Hematopoietic multipotent progenitor cell treated with erythropoietin and hydrocortisone succinate and interleukin-3 and kit ligand, for 4 days (in vitro differentiated cells): ENCODE measurements at regions not wholly inside any gene's neighbourhood (a gene's known extent, or its start where the extent isn't known, plus 50 kb on each side); places are given as distances from the start of the nearest gene placed in this dataset.

Source experiments
- DNase-seq: peaks from one replicate; pipeline ENCODE4 v3.0.0-alpha.2; 2015

GRCh38 chr4:38605181-38605752, 58.7 kb upstream of the KLF3 start:
- peak; percentile 66 for DNase-seq

- DNase-seq, result peak; percentile 21
These were observed 58.0 kb upstream of the KLF3 start for GRCh38 chr4:38605753-38606586.

DNA sequence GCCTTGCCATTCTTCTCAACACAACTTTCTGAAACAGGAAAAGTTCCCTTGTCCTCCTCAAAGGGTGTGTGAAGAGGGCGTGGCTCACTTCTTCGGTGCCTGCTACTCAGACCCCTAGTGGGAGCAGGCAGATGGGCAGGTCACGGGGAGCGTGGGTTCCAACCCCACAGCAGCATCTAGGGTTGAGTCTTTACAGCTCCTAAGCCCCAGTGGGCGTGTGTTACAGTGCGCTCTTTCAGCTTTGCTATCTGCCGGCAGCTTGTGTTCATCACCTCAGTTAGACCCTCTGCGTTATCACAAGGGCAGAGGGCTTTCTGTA, 57.5 kb upstream of the KLF3 start:
- peak; percentile 72 for DNase-seq

- DNase-seq, result no peak
These were observed 54.4 kb upstream of the KLF3 start for GRCh38 chr4:38609614-38610013.

- no peak for DNase-seq
These were observed 53.5 kb upstream of the KLF3 start for GRCh38 chr4:38610521-38610920.

DNA sequence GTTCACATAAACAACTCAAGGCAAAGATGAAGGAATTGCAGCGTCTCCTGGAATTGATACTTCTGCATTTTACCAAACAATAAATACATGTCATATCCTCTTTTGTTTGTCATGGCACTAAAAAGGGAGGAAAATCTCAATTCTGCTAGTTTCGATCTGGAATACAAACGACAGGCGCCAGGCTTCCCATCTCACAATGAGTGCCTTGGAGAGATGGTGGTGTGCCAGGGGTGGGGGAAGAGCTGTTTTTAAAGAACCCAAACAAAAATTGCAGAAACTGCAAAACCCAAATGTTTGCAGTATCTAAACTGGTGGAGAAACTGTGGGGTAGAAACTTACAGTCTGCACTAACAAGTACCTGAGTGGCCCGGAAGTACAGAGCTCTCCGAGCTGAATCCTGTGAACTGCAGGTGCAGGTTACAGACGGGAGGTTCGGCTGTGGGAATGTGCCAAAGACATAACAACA, 53.0 kb upstream of the KLF3 start:
- no peak for DNase-seq

DNA sequence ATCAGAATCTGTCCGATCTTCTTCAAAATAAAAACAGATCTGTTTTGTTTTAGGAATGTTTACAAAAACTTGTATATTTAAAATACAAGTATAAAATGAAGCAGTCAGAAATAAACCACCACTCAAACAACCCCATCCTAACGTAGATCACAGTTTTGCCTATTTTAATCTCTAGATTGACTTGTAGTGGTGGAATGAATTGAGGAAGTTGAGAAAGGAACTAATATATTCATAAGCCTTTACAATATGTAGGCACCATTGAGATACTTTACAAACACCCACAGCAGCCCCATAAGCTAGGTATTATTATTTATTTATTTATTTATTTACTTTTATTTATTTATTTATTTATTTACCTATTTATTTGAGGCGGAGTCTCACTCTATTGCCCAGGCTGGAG, 52.3 kb upstream of the KLF3 start:
- DNase-seq, result peak; percentile 49

- DNase-seq, result peak; percentile 47
These were observed 51.2 kb upstream of the KLF3 start for GRCh38 chr4:38612646-38613414.
